ENCODE measurements at regions not wholly inside any gene's neighbourhood (a gene's known extent, or its start where the extent isn't known, plus 50 kb on each side); places are given as distances from the start of the nearest gene placed in this dataset.
"Not testable (repeated sequence)": the region's sequence is repeated elsewhere in the genome, so short reads cannot be mapped to it uniquely, and the experiment has no call there.

- TF ChIP-seq GATA1 (IDR thresholded peaks at IDR 0.05; ENCODE audit: low read depth, low read length) (no peak), POLR2A (IDR thresholded peaks at IDR 0.05; ENCODE audit: low read length) (no peak)
- peak in 1 of 2 experiments; percentile 36 for DNase-seq
Observed at GRCh38 chr11:38723361-38723760, 2125.3 kb upstream of the RAG2 start.

GRCh38 chr11:38721586-38722315 lies 2123.7 kb upstream of the RAG2 start:
- DNase-seq: no peak

GRCh38 chr11:38718659-38719058 lies 2120.6 kb upstream of the RAG2 start:
- DNase-seq: peak in 1 of 2 experiments; percentile 2
- TF ChIP-seq GATA1 (IDR thresholded peaks at IDR 0.05; ENCODE audit: low read depth, low read length): no peak
- no peak for TF ChIP-seq POLR2A (IDR thresholded peaks at IDR 0.05; ENCODE audit: low read length)

More at GRCh38 chr11:38721586-38722315, 2123.7 kb upstream of the RAG2 start:
- TF ChIP-seq POLR2A (IDR thresholded peaks at IDR 0.05; ENCODE audit: low read length) (no peak), GATA1 (IDR thresholded peaks at IDR 0.05; ENCODE audit: low read depth, low read length) (no peak)

- TF ChIP-seq GATA1 (IDR thresholded peaks at IDR 0.05; ENCODE audit: low read depth, low read length): no peak
- TF ChIP-seq POLR2A (IDR thresholded peaks at IDR 0.05; ENCODE audit: low read length): no peak
- no peak for DNase-seq
Observed at GRCh38 chr11:38718049-38718448, 2120.0 kb upstream of the RAG2 start.

GRCh38 chr11:38711110-38711509 lies 2113.1 kb upstream of the RAG2 start:
- DNase-seq: no peak
- no peak for TF ChIP-seq GATA1 (IDR thresholded peaks at IDR 0.05; ENCODE audit: low read depth, low read length)

- peak in 1 of 2 experiments; percentile 1 for DNase-seq
- TF ChIP-seq POLR2A (IDR thresholded peaks at IDR 0.05; ENCODE audit: low read length) (no peak), GATA1 (IDR thresholded peaks at IDR 0.05; ENCODE audit: low read depth, low read length) (no peak)
Observed at GRCh38 chr11:38710262-38710661, 2112.2 kb upstream of the RAG2 start.

- no peak for DNase-seq
- TF ChIP-seq GATA1 (IDR thresholded peaks at IDR 0.05; ENCODE audit: low read depth, low read length): no peak
- no peak for TF ChIP-seq POLR2A (IDR thresholded peaks at IDR 0.05; ENCODE audit: low read length)
Observed at GRCh38 chr11:38700111-38700510, 2102.1 kb upstream of the RAG2 start.

GRCh38 chr11:38693306-38693705 lies 2095.3 kb upstream of the RAG2 start:
- TF ChIP-seq POLR2A (IDR thresholded peaks at IDR 0.05; ENCODE audit: low read length) (no peak), GATA1 (IDR thresholded peaks at IDR 0.05; ENCODE audit: low read depth, low read length) (no peak)
- no peak for DNase-seq

- DNase-seq: not testable (repeated sequence)
Observed at GRCh38 chr11:38690211-38690610, 2092.2 kb upstream of the RAG2 start.

GRCh38 chr11:38687008-38687407 lies 2089.0 kb upstream of the RAG2 start:
- no peak for DNase-seq
- no peak for TF ChIP-seq POLR2A (IDR thresholded peaks at IDR 0.05; ENCODE audit: low read length)
- TF ChIP-seq GATA1 (IDR thresholded peaks at IDR 0.05; ENCODE audit: low read depth, low read length): no peak

- TF ChIP-seq GATA1 (IDR thresholded peaks at IDR 0.05; ENCODE audit: low read depth, low read length): no peak
- no peak for TF ChIP-seq POLR2A (IDR thresholded peaks at IDR 0.05; ENCODE audit: low read length)
- DNase-seq: no peak
Observed at GRCh38 chr11:38683484-38683883, 2085.4 kb upstream of the RAG2 start.

- TF ChIP-seq POLR2A (IDR thresholded peaks at IDR 0.05; ENCODE audit: low read length) (no peak), GATA1 (IDR thresholded peaks at IDR 0.05; ENCODE audit: low read depth, low read length) (no peak)
- no peak for DNase-seq
Observed at GRCh38 chr11:38680746-38681145, 2082.7 kb upstream of the RAG2 start.

GRCh38 chr11:38680166-38680565 lies 2082.1 kb upstream of the RAG2 start:
- TF ChIP-seq POLR2A (IDR thresholded peaks at IDR 0.05; ENCODE audit: low read length): no peak
- no peak for TF ChIP-seq GATA1 (IDR thresholded peaks at IDR 0.05; ENCODE audit: low read depth, low read length)

GRCh38 chr11:38672445-38672844 lies 2074.4 kb upstream of the RAG2 start:
- no peak for DNase-seq
- no peak for TF ChIP-seq POLR2A (IDR thresholded peaks at IDR 0.05; ENCODE audit: low read length)
- no peak for TF ChIP-seq GATA1 (IDR thresholded peaks at IDR 0.05; ENCODE audit: low read depth, low read length)

More at GRCh38 chr11:38680166-38680565, 2082.1 kb upstream of the RAG2 start:
- no peak for DNase-seq

GRCh38 chr11:38667359-38667758 lies 2069.3 kb upstream of the RAG2 start:
- TF ChIP-seq GATA1 (IDR thresholded peaks at IDR 0.05; ENCODE audit: low read depth, low read length) (no peak), POLR2A (IDR thresholded peaks at IDR 0.05; ENCODE audit: low read length) (no peak)
- DNase-seq: no peak
